ENCODE measurements at regions not wholly inside any gene's neighbourhood (a gene's known extent, or its start where the extent isn't known, plus 50 kb on each side); places are given as distances from the start of the nearest gene placed in this dataset.

DNA sequence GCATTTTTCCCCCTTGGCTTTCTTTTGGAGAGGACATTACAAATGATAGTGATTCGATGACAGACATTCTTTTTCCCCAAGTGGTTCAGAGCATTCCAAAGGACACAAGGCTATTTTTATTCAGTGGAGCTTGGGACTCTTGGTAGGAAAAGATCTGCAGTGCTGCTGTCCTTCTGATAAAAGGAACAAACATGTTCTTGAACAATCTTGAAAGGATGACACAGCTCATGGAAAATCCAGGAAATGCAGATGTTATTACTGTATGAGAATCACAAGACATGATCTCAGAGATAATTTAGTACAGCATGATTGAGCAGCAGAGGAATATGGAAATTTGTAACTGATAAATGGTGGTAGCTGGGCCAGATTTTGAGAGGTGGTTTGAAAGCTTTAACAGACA is 96.2 kb upstream of the RFC3 start:
- TF ChIP-seq, protein P1, sequence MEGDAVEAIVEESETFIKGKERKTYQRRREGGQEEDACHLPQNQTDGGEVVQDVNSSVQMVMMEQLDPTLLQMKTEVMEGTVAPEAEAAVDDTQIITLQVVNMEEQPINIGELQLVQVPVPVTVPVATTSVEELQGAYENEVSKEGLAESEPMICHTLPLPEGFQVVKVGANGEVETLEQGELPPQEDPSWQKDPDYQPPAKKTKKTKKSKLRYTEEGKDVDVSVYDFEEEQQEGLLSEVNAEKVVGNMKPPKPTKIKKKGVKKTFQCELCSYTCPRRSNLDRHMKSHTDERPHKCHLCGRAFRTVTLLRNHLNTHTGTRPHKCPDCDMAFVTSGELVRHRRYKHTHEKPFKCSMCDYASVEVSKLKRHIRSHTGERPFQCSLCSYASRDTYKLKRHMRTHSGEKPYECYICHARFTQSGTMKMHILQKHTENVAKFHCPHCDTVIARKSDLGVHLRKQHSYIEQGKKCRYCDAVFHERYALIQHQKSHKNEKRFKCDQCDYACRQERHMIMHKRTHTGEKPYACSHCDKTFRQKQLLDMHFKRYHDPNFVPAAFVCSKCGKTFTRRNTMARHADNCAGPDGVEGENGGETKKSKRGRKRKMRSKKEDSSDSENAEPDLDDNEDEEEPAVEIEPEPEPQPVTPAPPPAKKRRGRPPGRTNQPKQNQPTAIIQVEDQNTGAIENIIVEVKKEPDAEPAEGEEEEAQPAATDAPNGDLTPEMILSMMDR (conservative IDR thresholded peaks at IDR 0.05), result no peak

DNA sequence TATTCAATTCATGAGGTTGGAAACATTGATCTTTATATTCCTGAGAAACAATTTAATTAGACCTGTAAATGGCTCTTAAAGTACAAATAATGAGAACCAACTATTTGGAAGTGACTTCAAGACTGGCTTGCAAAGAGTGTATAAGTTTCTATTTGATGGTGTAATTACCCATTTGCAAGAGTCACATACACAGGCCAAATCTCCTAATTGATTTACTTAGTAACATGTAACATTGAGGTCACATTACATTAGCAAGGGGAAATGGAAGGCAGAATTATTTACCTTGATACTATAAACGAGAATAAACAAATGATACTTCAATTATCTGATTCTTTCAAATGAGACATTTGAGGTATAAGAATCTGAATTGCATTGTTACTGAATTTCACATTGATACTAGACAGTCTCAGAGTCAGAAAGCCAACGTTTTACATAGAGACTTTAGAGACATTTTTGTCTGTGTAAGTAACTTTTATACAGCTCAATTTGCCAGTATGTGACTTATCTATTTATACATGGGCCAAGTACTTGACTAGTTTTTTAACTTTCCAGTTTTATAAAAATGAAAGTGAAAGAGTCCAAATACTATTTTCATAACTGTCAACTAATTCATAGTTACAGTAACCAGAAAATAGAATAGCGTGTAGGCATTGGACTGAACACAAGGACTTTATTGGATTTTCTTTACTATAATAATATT is 95.6 kb upstream of the RFC3 start:
- peak overlapping the region; percentile 48 for H3K27ac ChIP-seq
- TF ChIP-seq, protein P1 (conservative IDR thresholded peaks at IDR 0.05), result no peak

More for the DNA sequence above, 96.2 kb upstream of the RFC3 start:
- peak overlapping the region; percentile 48 for H3K27ac ChIP-seq

DNA sequence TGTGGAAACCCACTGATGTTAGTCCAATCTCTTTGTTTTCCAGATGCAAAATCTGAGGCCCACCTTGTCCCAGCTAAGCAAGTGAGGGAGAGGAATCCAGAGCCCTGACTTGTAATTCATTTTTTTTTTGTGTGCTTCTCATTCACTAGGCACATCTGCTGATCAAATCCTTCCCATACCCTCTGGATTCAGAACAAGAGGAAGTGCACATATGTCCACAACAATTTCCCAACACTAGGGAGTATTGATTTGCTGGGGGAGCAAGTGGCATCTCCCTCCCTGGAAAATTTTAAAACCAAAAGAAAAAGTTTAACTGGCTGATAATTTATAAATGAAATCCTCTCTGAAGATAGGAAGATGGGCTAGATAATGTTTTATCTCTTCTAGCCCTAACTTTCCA is 94.6 kb upstream of the RFC3 start:
- TF ChIP-seq, protein P1 (conservative IDR thresholded peaks at IDR 0.05), result no peak
- H3K27ac ChIP-seq, result peak overlapping the region; percentile 48

DNA sequence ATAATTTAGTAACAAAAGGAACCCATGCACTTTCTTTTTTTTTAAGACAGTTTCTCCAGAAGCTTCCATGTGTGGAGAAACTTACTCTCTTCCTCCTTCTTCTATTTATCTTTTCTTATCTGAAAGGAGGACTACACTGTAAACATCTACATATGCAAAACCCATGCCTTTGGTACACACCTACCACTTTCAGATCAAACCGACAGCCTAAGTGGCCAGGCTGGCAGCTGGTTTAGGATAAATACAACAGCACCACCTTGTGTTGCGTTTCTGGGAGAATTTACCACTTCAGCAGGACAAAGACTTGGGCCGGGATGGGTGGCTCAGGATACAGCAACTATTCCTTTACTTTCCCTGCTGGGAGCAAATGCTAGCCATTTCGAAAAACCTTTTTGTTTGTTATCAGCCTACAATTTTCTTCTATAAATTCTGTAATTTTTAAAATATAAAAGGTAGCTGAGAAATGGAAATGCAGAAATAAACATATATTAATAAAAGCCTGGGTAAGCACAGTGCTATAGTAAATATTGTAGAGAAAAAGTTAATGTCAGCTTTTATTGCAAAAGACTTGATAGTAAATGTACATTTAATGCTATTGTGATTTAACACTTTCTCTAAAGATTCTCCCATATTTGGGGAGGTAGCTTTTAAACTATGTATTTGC is 94.0 kb upstream of the RFC3 start:
- peak overlapping the region; percentile 48 for H3K27ac ChIP-seq
- TF ChIP-seq, protein P1 (conservative IDR thresholded peaks at IDR 0.05), result peak; percentile 88

DNA sequence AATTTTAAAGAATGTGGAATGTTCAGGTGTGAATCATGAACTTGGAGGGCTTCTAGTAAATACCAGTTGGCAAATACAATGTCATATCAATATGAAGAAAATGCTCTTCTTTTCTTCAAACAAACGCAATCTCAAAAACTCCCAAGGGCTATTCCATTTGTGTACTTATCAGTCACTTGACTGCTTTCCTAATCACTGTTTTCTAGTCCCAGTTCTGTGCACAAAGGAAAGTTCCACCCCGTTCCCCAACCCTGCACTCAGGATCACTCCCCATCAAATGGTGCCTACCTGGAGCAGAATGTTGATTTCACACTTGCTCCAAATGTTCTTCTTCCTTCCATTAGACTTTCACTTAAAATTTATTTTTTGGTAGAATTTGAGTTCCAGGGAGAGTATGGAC is 92.6 kb upstream of the RFC3 start:
- no peak overlapping the region for H3K27ac ChIP-seq

DNA sequence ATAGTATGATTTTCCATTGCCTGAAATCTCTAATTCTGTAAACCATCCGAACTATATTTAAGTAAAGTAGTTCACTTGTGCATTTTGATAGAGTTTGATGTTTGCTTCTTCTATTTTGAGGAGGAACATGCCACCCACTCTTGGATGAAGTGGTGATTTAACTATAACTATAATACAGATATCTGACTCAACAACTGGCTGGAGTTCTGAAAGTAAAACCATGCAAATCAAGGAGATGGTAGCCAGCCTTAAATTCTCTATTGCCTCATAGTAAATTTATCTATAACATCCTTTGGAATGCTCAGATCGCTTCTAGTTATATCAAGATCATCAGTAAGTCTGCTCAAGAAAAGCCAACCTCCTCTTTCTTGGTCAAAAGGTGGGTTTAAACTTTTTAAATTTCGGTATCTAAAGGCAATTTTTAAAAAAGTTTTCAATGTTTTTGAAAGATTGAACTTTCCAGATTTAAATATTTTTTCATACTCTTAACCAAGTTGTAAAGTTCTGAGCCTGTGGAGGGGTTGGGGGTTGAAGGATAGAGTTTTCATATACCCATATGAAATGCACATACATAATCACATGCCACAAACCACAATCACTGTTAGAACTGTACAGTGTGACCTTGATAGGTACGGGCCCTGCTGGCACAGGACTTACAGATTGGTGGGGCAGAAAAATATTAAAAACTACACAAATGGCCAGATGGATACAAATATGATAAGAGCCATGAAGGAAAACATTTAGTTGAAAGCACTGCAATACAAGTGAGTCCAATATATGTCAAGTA is 90.5 kb upstream of the RFC3 start:
- H3K27ac ChIP-seq, result no peak overlapping the region; the same call in 1 of the 2 replicates
- TF ChIP-seq, protein P1 (conservative IDR thresholded peaks at IDR 0.05), result no peak

More for the DNA sequence above, 92.6 kb upstream of the RFC3 start:
- TF ChIP-seq, protein P1 (conservative IDR thresholded peaks at IDR 0.05), result no peak

Measured in VCaP (cell line).